ENCODE measurements at regions not wholly inside any gene's neighbourhood (a gene's known extent, or its start where the extent isn't known, plus 50 kb on each side); places are given as distances from the start of the nearest gene placed in this dataset.

DNA sequence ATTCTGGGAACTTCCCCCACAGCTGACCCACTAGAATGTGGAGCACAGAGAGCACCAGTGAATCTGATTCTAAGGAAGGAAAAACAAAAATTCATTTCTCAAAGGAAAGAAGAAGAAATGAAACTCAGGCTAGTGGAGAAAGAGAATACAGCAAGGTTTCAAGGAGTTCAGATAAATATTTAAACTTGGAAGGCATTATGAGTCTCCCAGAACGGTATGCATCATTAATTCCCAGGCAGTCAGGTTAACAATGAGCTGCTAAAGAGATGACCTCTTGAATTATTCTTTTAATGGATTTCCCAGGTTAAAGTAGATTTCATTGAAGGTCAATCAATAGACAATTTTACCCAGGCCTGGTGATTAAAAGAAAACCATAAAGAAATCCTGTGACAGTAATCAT, 103.6 kb upstream of the KAZN start:
- TF ChIP-seq, protein P1, sequence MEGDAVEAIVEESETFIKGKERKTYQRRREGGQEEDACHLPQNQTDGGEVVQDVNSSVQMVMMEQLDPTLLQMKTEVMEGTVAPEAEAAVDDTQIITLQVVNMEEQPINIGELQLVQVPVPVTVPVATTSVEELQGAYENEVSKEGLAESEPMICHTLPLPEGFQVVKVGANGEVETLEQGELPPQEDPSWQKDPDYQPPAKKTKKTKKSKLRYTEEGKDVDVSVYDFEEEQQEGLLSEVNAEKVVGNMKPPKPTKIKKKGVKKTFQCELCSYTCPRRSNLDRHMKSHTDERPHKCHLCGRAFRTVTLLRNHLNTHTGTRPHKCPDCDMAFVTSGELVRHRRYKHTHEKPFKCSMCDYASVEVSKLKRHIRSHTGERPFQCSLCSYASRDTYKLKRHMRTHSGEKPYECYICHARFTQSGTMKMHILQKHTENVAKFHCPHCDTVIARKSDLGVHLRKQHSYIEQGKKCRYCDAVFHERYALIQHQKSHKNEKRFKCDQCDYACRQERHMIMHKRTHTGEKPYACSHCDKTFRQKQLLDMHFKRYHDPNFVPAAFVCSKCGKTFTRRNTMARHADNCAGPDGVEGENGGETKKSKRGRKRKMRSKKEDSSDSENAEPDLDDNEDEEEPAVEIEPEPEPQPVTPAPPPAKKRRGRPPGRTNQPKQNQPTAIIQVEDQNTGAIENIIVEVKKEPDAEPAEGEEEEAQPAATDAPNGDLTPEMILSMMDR (IDR thresholded peaks at IDR 0.05; ENCODE audit: low read depth, low read length, poor library complexity, severe bottlenecking): no peak
- no peak for TF ChIP-seq EZH2phosphoT487 (IDR thresholded peaks at IDR 0.05; ENCODE audit: borderline replicate concordance, low read length)

All from DOHH2 (cell line).